Effector memory CD8-positive, alpha-beta T cell (primary cell): ENCODE measurements at regions not wholly inside any gene's neighbourhood (a gene's known extent, or its start where the extent isn't known, plus 50 kb on each side); places are given as distances from the start of the nearest gene placed in this dataset.
"Not testable (repeated sequence)": the region's sequence is repeated elsewhere in the genome, so short reads cannot be mapped to it uniquely, and the experiment has no call there.

Experiments
- ATAC-seq: fragments of 150-1000 bp; cut with Tn5 transposase; replicated peaks from 2 replicates; pipeline ENCODE4 v1.10.0; 2021; ENCODE audit warnings: mild to moderate bottlenecking, moderate library complexity
- DNase-seq, 3 experiments: peaks; one replicate each; pipeline ENCODE4 v3.0.0; 2021
- H3K27ac Mint-ChIP-seq, 2 donors: one replicate each; pipeline ENCODE4 v1.8.0; 2022; ENCODE audit warnings: mild to moderate bottlenecking in 2 of 2, mixed read lengths in 2 of 2, moderate library complexity in 2 of 2
- H3K27me3 Mint-ChIP-seq, 2 donors: one replicate each; pipeline ENCODE4 v1.8.0; 2022; ENCODE audit warnings: mixed read lengths in 2 of 2
- H3K36me3 Mint-ChIP-seq: one replicate; pipeline ENCODE4 v1.8.0; 2022; ENCODE audit warnings: mild to moderate bottlenecking, moderate library complexity, mixed read lengths; ENCODE audit not compliant: insufficient read depth
- H3K4me1 Mint-ChIP-seq, 2 donors: one replicate each; pipeline ENCODE4 v1.8.0; 2022; ENCODE audit warnings: low read depth in 2 of 2, mixed read lengths in 2 of 2
- H3K4me3 Mint-ChIP-seq, 2 donors: one replicate each; pipeline ENCODE4 v1.8.0; 2022; ENCODE audit warnings: mild to moderate bottlenecking in 2 of 2, mixed read lengths in 2 of 2, moderate library complexity in 2 of 2
- H3K9me3 Mint-ChIP-seq, 2 donors: one replicate each; pipeline ENCODE4 v1.8.0; 2022; ENCODE audit warnings: mixed read lengths in 2 of 2

DNA sequence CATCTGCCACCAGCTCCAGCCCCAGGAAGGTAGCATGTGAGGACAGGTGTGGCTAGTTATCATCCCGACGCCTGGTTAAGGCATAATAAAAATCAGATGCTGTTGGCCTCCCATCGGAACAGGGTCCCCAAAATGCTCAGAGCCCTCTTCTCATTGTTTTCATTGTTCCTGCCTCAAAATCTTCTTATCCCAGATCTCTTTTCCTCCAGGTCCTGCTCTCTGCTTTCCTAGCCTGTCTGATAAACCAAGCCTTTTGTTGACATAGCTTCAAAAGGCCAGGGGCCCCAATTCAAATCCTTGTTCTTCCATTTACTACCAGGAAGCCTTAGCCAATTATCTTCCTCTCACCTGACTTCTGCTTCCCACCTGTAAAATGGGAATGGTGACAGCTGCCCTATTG, 130.1 kb upstream of the ADRA1B start:
- peaks cover 0 to 4% of the 10 kb centered on the region in 2 donors for H3K4me1 Mint-ChIP-seq
- H3K4me3 Mint-ChIP-seq: no peak overlapping the region
- H3K36me3 Mint-ChIP-seq: no peaks in the 10 kb centered on the region
- ATAC-seq: no peak
- DNase-seq: no peak
- peaks cover 29 to 58% of the 10 kb centered on the region in 2 donors for H3K27me3 Mint-ChIP-seq
- no peak overlapping the region for H3K27ac Mint-ChIP-seq
- no peaks in the 10 kb centered on the region for H3K9me3 Mint-ChIP-seq

GRCh38 chr5:159786901-159787691, 129.2 kb upstream of the ADRA1B start:
- peaks cover 0 to 2% of the 10 kb centered on the region in 2 donors for H3K4me1 Mint-ChIP-seq
- DNase-seq: no peak
- no peak for ATAC-seq
- H3K9me3 Mint-ChIP-seq: no peaks in the 10 kb centered on the region
- peaks cover 33 to 59% of the 10 kb centered on the region in 2 donors for H3K27me3 Mint-ChIP-seq
- no peak overlapping the region for H3K4me3 Mint-ChIP-seq
- no peak overlapping the region for H3K27ac Mint-ChIP-seq
- H3K36me3 Mint-ChIP-seq: no peaks in the 10 kb centered on the region

DNA sequence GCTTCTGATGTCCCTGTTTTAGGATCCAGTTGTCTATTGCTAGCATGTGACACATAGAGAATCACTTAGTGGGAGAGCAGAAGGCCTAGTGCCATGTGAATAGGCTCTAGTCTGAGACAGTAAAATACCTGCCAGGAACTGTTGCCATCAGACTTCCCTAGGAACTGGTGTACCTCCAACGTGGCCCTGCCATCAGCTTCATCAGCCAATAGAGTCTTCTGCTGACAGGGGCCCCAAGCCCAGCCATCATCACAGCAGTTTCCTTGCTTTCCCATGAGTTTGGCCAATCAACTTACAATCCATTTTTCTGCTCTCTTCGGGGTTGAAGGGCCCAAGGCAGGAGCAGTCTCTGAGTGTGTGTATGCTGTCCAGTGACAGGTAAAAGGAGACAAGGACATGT, 128.4 kb upstream of the ADRA1B start:
- ATAC-seq (no peak), DNase-seq (no peak)
- H3K27me3 Mint-ChIP-seq: peaks cover 33 to 58% of the 10 kb centered on the region in 2 donors
- H3K36me3 Mint-ChIP-seq: no peaks in the 10 kb centered on the region
- no peak overlapping the region for H3K4me3 Mint-ChIP-seq
- H3K4me1 Mint-ChIP-seq: no peaks in the 10 kb centered on the region
- no peaks in the 10 kb centered on the region for H3K9me3 Mint-ChIP-seq
- H3K27ac Mint-ChIP-seq: no peak overlapping the region

DNA sequence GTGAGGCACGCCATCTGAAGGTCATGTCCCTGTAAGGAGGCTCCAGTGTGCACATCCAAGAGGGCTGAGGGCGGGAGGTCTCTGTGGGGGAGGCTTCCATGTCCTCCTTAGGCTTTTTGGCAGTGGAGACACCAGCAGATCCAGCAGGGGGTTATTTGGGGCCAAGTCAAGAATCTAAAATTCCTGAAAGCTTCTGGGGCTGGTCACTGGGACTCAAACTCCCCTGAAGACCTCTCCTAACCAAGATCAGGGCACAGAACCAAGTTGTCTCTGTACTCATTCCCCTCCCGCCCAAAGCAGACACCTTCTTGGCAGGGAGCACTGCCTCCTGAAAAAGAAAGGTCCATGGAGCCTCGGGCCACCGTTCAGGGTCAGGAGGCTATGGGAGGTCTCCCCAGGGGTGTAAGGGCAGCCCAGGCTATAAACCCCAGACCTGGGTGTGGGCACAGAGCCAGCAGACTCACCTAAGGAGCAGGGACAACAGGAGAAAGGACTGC, 127.4 kb upstream of the ADRA1B start:
- peaks cover 33 to 58% of the 10 kb centered on the region in 2 donors for H3K27me3 Mint-ChIP-seq
- no peak overlapping the region for H3K27ac Mint-ChIP-seq
- H3K36me3 Mint-ChIP-seq: no peaks in the 10 kb centered on the region
- DNase-seq (no peak), ATAC-seq (no peak)
- H3K9me3 Mint-ChIP-seq: no peaks in the 10 kb centered on the region
- no peak overlapping the region for H3K4me3 Mint-ChIP-seq
- H3K4me1 Mint-ChIP-seq: no peaks in the 10 kb centered on the region

GRCh38 chr5:159792180-159792579, 124.1 kb upstream of the ADRA1B start:
- H3K36me3 Mint-ChIP-seq: no peaks in the 10 kb centered on the region

DNA sequence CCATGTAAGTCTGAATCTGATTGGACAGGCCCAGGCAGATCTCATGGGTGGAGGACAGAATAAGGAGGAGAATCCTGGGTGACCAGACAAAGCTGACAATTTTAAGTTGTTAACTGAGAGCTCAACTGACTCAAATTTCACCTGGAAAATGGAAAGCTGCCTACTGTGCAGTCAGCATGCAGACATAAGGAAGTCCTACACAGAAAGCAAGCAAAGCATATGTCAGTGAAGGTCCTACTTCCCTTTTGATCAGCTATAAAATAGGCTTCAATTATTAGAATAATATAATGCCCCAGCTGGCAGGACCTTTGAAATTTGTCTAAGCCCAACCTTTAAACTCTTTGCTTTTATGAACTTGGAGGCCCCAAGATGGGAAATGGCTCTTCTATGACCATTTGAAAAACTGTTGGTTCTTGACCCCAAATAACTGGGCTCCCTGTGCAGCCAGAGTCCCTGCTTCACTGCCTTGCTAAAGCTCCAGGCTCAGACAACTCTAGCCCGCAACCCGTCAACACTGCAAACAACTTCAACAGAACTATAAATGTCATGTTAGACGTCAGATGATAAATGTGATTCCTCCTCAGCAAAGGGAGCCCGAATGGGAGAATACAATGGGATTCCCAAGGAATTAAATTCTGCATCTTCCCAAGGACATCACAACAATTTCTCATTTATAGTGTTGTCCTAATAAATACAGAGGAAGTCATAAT, 118.9 kb upstream of the ADRA1B start:
- Mint-ChIP-seq H3K4me1 (no peaks in the 10 kb centered on the region), H3K36me3 (no peaks in the 10 kb centered on the region), H3K4me3 (no peak overlapping the region), H3K27ac (no peak overlapping the region), H3K9me3 (no peaks in the 10 kb centered on the region), H3K27me3 (peaks cover 20 to 21% of the 10 kb centered on the region in 2 donors)
- DNase-seq (no peak), ATAC-seq (no peak)

More at GRCh38 chr5:159792180-159792579, 124.1 kb upstream of the ADRA1B start:
- no peak overlapping the region for H3K4me3 Mint-ChIP-seq
- no peak overlapping the region for H3K27ac Mint-ChIP-seq
- H3K27me3 Mint-ChIP-seq: peaks cover 13 to 33% of the 10 kb centered on the region in 2 donors
- ATAC-seq (no peak), DNase-seq (no peak)
- no peaks in the 10 kb centered on the region for H3K4me1 Mint-ChIP-seq
- H3K9me3 Mint-ChIP-seq: no peaks in the 10 kb centered on the region

GRCh38 chr5:159799701-159800100, 116.6 kb upstream of the ADRA1B start:
- Mint-ChIP-seq H3K4me1 (no peaks in the 10 kb centered on the region), H3K9me3 (no peaks in the 10 kb centered on the region), H3K27ac (no peak overlapping the region), H3K27me3 (peaks cover 37 to 40% of the 10 kb centered on the region in 2 donors), H3K4me3 (no peak overlapping the region), H3K36me3 (no peaks in the 10 kb centered on the region)
- ATAC-seq (no peak), DNase-seq (no peak)

GRCh38 chr5:159800131-159800840, 116.0 kb upstream of the ADRA1B start:
- Mint-ChIP-seq H3K4me1 (no peaks in the 10 kb centered on the region), H3K27me3 (peaks cover 43 to 45% of the 10 kb centered on the region in 2 donors), H3K4me3 (no peak overlapping the region), H3K9me3 (no peaks in the 10 kb centered on the region), H3K27ac (no peak overlapping the region), H3K36me3 (no peaks in the 10 kb centered on the region)
- ATAC-seq: no peak
- DNase-seq: no peak

DNA sequence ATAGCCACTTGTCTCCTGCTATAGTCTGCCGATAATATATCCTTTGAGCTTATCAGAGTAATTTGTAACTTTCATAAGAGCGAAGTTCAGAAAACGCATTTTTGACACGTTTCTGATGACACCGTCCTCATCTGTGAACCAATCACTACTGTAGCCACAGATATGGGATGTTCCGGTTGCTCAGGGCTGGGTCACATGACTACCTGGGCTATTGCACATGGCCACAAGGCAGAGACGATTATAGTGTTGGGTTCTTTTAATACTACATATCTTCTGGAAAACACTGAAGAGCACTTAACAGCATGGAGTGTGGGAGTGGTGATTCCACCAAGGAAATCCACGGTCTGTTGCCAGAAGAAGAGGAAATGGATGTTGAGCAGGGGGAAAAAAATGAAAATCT, 115.0 kb upstream of the ADRA1B start:
- Mint-ChIP-seq H3K9me3 (peaks cover 0 to 1% of the 10 kb centered on the region in 2 donors), H3K27me3 (peaks cover 50 to 54% of the 10 kb centered on the region in 2 donors), H3K36me3 (no peaks in the 10 kb centered on the region)

GRCh38 chr5:159802661-159803060, 113.6 kb upstream of the ADRA1B start:
- peaks cover 2 to 13% of the 10 kb centered on the region in 2 donors for H3K9me3 Mint-ChIP-seq
- H3K27me3 Mint-ChIP-seq: peaks cover 62 to 66% of the 10 kb centered on the region in 2 donors
- H3K27ac Mint-ChIP-seq: no peak overlapping the region
- H3K36me3 Mint-ChIP-seq: no peaks in the 10 kb centered on the region
- no peak overlapping the region for H3K4me3 Mint-ChIP-seq
- DNase-seq (no peak), ATAC-seq (no peak)
- H3K4me1 Mint-ChIP-seq: no peaks in the 10 kb centered on the region

More for the DNA sequence above, 115.0 kb upstream of the ADRA1B start:
- Mint-ChIP-seq H3K4me3 (no peak overlapping the region), H3K4me1 (no peaks in the 10 kb centered on the region), H3K27ac (no peak overlapping the region)
- no peak for ATAC-seq
- DNase-seq: no peak

GRCh38 chr5:159804121-159804520, 112.2 kb upstream of the ADRA1B start:
- H3K9me3 Mint-ChIP-seq: peaks cover 2 to 13% of the 10 kb centered on the region in 2 donors

DNA sequence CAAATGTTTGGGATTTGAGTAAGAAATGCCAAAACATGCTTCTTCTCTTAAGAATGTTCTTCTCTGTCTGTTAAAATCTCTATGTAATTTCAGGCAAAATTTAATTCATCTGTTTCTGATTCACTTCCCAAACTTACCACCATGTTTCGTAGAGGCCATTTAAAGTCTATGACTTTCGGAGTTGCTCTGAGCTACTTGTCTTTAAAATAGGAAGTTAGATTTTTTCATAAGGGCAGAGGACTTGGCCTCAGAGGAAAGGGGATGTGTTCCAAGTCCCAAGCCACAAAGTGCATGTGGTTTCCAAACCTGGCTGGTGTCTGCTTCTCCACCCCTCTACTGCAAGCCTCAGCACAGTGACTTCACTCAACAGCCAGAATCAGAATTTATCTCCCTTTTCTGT, 111.3 kb upstream of the ADRA1B start:
- Mint-ChIP-seq H3K4me3 (no peak overlapping the region), H3K36me3 (no peaks in the 10 kb centered on the region), H3K4me1 (no peaks in the 10 kb centered on the region), H3K27ac (no peak overlapping the region), H3K27me3 (peaks cover 51 to 63% of the 10 kb centered on the region in 2 donors), H3K9me3 (peaks cover 2 to 13% of the 10 kb centered on the region in 2 donors)
- no peak for ATAC-seq
- no peak for DNase-seq

More at GRCh38 chr5:159804121-159804520, 112.2 kb upstream of the ADRA1B start:
- ATAC-seq (no peak), DNase-seq (no peak)
- Mint-ChIP-seq H3K27me3 (peaks cover 54 to 66% of the 10 kb centered on the region in 2 donors), H3K27ac (no peak overlapping the region), H3K4me1 (no peaks in the 10 kb centered on the region), H3K4me3 (no peak overlapping the region), H3K36me3 (no peaks in the 10 kb centered on the region)

- not testable (repeated sequence) for H3K4me3 Mint-ChIP-seq, ATAC-seq, H3K4me1 Mint-ChIP-seq
These were observed 109.1 kb upstream of the ADRA1B start for GRCh38 chr5:159807135-159807534.

More at GRCh38 chr5:159807135-159807534, 109.1 kb upstream of the ADRA1B start:
- peaks cover 2 to 13% of the 10 kb centered on the region in 2 donors for H3K9me3 Mint-ChIP-seq
- H3K36me3 Mint-ChIP-seq, H3K27ac Mint-ChIP-seq, DNase-seq: not testable (repeated sequence)
- H3K27me3 Mint-ChIP-seq: peaks cover 41 to 46% of the 10 kb centered on the region in 2 donors
